ENCODE measurements at regions not wholly inside any gene's neighbourhood (a gene's known extent, or its start where the extent isn't known, plus 50 kb on each side); places are given as distances from the start of the nearest gene placed in this dataset.

DNA sequence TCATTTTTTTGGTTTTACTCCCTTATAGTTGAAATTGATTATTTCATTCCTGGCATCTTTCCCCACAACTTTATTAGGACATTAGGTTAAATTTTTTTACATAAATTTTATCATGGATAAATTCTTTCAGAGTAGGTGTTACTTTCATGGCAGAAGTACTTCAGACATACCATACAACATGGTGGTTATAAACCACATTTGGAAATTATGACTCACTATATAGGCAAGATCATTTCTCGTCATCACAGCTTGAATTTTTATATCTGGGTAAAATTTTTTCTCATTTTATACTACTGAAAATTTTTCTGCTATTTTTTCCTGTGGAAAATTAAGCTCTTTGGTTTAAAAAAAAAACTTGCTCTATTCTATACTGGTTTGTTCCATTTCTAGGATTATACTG is 111.9 kb upstream of the COL5A2 start:
- Histone ChIP-seq H3K4me1 (peaks cover 0 to 6% of the 10 kb centered on the region in 2 donors), H3K9me3 (peaks cover 0 to 2% of the 10 kb centered on the region in 2 donors), H3K4me3 (no peak overlapping the region), H3K36me3 (no peaks in the 10 kb centered on the region), H3K27me3 (no peaks in the 10 kb centered on the region), H3K27ac (no peak overlapping the region)
- ATAC-seq (no peak), DNase-seq (no peak)
- intact Hi-C loops (cut with DNase I): no loop called here
- TF ChIP-seq, protein P1, sequence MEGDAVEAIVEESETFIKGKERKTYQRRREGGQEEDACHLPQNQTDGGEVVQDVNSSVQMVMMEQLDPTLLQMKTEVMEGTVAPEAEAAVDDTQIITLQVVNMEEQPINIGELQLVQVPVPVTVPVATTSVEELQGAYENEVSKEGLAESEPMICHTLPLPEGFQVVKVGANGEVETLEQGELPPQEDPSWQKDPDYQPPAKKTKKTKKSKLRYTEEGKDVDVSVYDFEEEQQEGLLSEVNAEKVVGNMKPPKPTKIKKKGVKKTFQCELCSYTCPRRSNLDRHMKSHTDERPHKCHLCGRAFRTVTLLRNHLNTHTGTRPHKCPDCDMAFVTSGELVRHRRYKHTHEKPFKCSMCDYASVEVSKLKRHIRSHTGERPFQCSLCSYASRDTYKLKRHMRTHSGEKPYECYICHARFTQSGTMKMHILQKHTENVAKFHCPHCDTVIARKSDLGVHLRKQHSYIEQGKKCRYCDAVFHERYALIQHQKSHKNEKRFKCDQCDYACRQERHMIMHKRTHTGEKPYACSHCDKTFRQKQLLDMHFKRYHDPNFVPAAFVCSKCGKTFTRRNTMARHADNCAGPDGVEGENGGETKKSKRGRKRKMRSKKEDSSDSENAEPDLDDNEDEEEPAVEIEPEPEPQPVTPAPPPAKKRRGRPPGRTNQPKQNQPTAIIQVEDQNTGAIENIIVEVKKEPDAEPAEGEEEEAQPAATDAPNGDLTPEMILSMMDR (IDR thresholded peaks at IDR 0.05): no peak

DNA sequence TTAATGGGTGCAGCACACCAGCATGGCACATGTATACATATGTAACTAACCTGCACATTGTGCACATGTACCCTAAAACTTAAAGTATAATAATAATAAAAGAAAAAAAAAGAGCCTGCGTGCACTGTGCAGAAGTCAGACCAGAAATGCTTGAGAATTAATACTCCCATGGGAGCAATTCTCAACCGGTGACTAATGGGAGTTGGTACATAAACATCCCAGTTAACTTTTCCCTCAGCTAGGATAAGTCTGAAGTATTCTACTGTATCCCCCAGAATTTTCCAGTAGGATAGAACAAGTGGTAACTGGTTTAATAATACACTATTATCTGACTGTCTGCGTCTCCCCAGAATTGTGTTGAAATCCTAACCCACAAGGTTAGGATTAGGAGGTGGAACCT is 113.6 kb upstream of the COL5A2 start:
- intact Hi-C loops (cut with DNase I): no loop called here
- H3K27ac ChIP-seq: no peak overlapping the region
- ATAC-seq: no peak

DNA sequence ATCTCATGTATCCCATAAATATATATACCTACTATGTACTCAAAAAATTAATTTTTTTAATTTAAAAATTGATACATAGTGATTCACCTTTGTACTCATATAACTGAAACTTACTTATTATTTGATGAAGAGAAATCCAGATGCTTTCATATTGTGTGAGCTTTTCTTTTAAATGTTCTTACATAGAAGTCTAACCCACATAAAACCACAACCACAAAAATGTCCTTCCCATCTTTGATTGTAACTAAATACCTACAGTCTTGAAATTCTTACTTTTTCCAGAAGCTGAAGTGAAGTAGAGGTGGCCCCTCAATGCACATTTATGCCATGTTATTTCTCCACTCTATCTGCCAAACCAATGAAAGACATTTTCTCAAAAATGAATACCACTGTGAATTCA is 117.9 kb upstream of the COL5A2 start:
- intact Hi-C loops (cut with DNase I): no loop called here
- no peak overlapping the region for H3K4me3 ChIP-seq
- no peak overlapping the region for H3K27ac ChIP-seq
- no peaks in the 10 kb centered on the region for H3K36me3 ChIP-seq
- no peaks in the 10 kb centered on the region for H3K9me3 ChIP-seq
- DNase-seq (no peak), ATAC-seq (no peak)
- TF ChIP-seq, protein P1 (IDR thresholded peaks at IDR 0.05): no peak
- H3K4me1 ChIP-seq: no peaks in the 10 kb centered on the region
- no peaks in the 10 kb centered on the region for H3K27me3 ChIP-seq

More for the DNA sequence above, 113.6 kb upstream of the COL5A2 start:
- Histone ChIP-seq H3K27me3 (no peaks in the 10 kb centered on the region), H3K36me3 (no peaks in the 10 kb centered on the region), H3K9me3 (peaks cover 0 to 2% of the 10 kb centered on the region in 2 donors), H3K4me1 (no peaks in the 10 kb centered on the region), H3K4me3 (no peak overlapping the region)
- TF ChIP-seq, protein P1 (IDR thresholded peaks at IDR 0.05): no peak
- no peak for DNase-seq

DNA sequence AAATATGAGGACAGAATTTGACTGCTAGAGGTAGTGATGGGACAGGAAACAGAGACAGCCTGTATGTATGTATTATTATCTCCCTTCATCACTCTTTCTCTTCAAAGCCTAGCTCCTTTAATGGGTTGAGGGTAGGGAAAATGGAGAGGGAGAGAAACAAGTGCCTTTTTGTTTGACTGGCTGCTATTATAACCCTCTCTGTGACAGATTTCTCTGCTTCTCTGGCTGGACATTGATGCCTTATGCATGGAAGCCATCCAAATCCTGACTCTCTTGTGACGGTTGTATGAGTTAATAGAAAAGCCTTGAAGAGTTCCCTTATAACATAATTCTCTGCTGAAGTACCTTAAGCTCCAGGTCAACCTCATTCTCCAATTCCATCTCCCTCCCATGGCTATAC is 118.5 kb upstream of the COL5A2 start:
- Histone ChIP-seq H3K4me3 (no peak overlapping the region), H3K36me3 (no peaks in the 10 kb centered on the region), H3K27me3 (no peaks in the 10 kb centered on the region), H3K9me3 (no peaks in the 10 kb centered on the region), H3K27ac (no peak overlapping the region), H3K4me1 (no peaks in the 10 kb centered on the region)
- ATAC-seq (no peak), DNase-seq (no peak)
- TF ChIP-seq, protein P1 (IDR thresholded peaks at IDR 0.05): no peak
- intact Hi-C loops (cut with DNase I): no loop called here

DNA sequence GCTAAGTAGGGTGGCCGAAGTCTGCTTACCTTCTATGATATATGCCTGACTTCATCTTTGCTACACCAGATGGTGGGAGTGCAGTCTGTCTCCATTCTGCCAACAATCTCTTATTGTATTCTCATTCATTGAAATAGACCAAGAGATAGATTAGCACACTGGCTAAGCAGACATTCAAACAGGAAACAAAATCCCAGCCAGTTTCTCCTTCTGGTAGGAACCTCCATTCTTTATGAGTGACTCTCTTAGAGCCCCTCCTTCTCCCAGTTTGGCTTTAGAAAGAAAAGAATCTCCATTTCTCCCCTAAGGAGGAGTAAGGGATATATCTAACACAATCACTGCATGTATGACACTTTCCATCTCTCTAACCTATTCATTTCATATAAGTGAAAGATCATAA is 118.9 kb upstream of the COL5A2 start:
- Histone ChIP-seq H3K36me3 (no peaks in the 10 kb centered on the region), H3K27ac (no peak overlapping the region), H3K9me3 (no peaks in the 10 kb centered on the region), H3K27me3 (no peaks in the 10 kb centered on the region), H3K4me3 (no peak overlapping the region), H3K4me1 (no peaks in the 10 kb centered on the region)
- TF ChIP-seq, protein P1 (IDR thresholded peaks at IDR 0.05): no peak
- DNase-seq: no peak
- no peak for ATAC-seq
- intact Hi-C loops (cut with DNase I): no loop called here

Measured in left lung (tissue), 4 donors.